GM12878 (cell line): ENCODE measurements at regions not wholly inside any gene's neighbourhood (a gene's known extent, or its start where the extent isn't known, plus 50 kb on each side); places are given as distances from the start of the nearest gene placed in this dataset.

Experiments
- BHLHE40 ChIP-seq, 2 experiments: fragments of 450-650 bp in 1 of 2; IDR thresholded peaks; 2 replicates each; pipeline ENCODE4 v1.6.1; 2011 to 2017; ENCODE audit warnings: low read depth in 2 of 2, borderline replicate concordance in 1 of 2, improper control_type of control experiment in 1 of 2, low read length in 1 of 2, mild to moderate bottlenecking in 1 of 2
- CHD1 ChIP-seq: IDR thresholded peaks from 2 replicates; pipeline ENCODE4 v1.6.1; 2012; ENCODE audit warnings: low read depth, low read length, improper control_type of control experiment
- CREB1 ChIP-seq: IDR thresholded peaks from 2 replicates; pipeline ENCODE4 v1.6.1; 2012; ENCODE audit warnings: low read depth, mild to moderate bottlenecking, inconsistent platforms
- ETV6 ChIP-seq, 2 experiments: fragments of 450-650 bp in 1 of 2; IDR thresholded peaks in 1 of 2; conservative IDR thresholded peaks in 1 of 2; 2 replicates each; pipeline ENCODE4 v1.6.1; 2014; ENCODE audit warnings: antibody characterized with exemption in 1 of 2, borderline replicate concordance in 1 of 2, low read depth in 1 of 2, mild to moderate bottlenecking in 1 of 2, moderate library complexity in 1 of 2
- FOXM1 ChIP-seq: IDR thresholded peaks from 2 replicates; pipeline ENCODE4 v1.6.1; 2012; ENCODE audit warnings: low read depth, mild to moderate bottlenecking, inconsistent platforms, low read length, moderate library complexity
- GABPA ChIP-seq: IDR thresholded peaks from 2 replicates; pipeline ENCODE4 v1.6.1; 2014; ENCODE audit warnings: antibody characterized with exemption, low read depth, mild to moderate bottlenecking, inconsistent platforms
- NRF1 ChIP-seq: conservative IDR thresholded peaks from 2 replicates; pipeline ENCODE4 v1.6.1; 2011; ENCODE audit warnings: mild to moderate bottlenecking, low read depth, low read length, improper control_type of control experiment
- PAX5 ChIP-seq: IDR thresholded peaks from 2 replicates; pipeline ENCODE4 v1.6.1; 2011; ENCODE audit warnings: low read depth, low read length, borderline replicate concordance
- RAD21 ChIP-seq: IDR thresholded peaks from 2 replicates; pipeline ENCODE4 v1.6.1; 2011; ENCODE audit warnings: mild to moderate bottlenecking, low read depth, low read length, moderate library complexity; ENCODE audit not compliant: insufficient read depth
- SP1 ChIP-seq: IDR thresholded peaks from one replicate; pipeline ENCODE4 v1.6.1; 2011; ENCODE audit warnings: low read depth, low read length
- TARDBP ChIP-seq: IDR thresholded peaks from 2 replicates; pipeline ENCODE4 v1.6.1; 2016; ENCODE audit warnings: borderline replicate concordance

- TF ChIP-seq FOXM1 (no peak), SP1 (no peak), CHD1 (no peak), CREB1 (no peak), RAD21 (no peak), GABPA (no peak), PAX5 (no peak), BHLHE40 (IDR thresholded peaks at IDR 0.05; ENCODE audit: borderline replicate concordance in 1 of 2, low read depth in 2 of 2, low read length in 1 of 2) (no peak), TARDBP (no peak), ETV6 (conservative IDR thresholded peaks at IDR 0.05 in 1 of 2, IDR thresholded peaks at IDR 0.05 in 1 of 2; ENCODE audit: borderline replicate concordance in 1 of 2, low read depth in 1 of 2) (no peak), NRF1 (no peak)
These were observed 472.5 kb downstream of the EPM2A start for GRCh38 chr6:145262771-145263170.
